ENCODE measurements at regions not wholly inside any gene's neighbourhood (a gene's known extent, or its start where the extent isn't known, plus 50 kb on each side); places are given as distances from the start of the nearest gene placed in this dataset.

- Histone ChIP-seq H3K27me3 (no peaks in the 10 kb centered on the region), H3K9me3 (no peaks in the 10 kb centered on the region), H3K27ac (no peak overlapping the region), H3K4me3 (no peak overlapping the region), H3K36me3 (no peaks in the 10 kb centered on the region), H3K4me1 (peaks cover 11% of the 10 kb centered on the region)
- 94% methylated on average over 1 of the region's 1 CpG for WGBS
- TF ChIP-seq POLR2AphosphoS5 (IDR thresholded peaks at IDR 0.05), result no peak
- no peak for TF ChIP-seq CTCF (IDR thresholded peaks at IDR 0.05)
- TF ChIP-seq EP300 (IDR thresholded peaks at IDR 0.05), result no peak
- TF ChIP-seq POLR2A (IDR thresholded peaks at IDR 0.05), result no peak
- DNase-seq (ENCODE audit: low spot score in 2 of 2), result no peak
These were observed 113.9 kb upstream of the STMND1 start for GRCh38 chr6:16987996-16988395.

- Histone ChIP-seq H3K27me3 (no peaks in the 10 kb centered on the region), H3K4me1 (peaks cover 11% of the 10 kb centered on the region), H3K4me3 (no peak overlapping the region), H3K9me3 (no peaks in the 10 kb centered on the region), H3K36me3 (no peaks in the 10 kb centered on the region), H3K27ac (no peak overlapping the region)
- 21% methylated on average over 10 of the region's 10 CpGs for WGBS
- DNase-seq (ENCODE audit: low spot score in 2 of 2), result no peak
- no peak for TF ChIP-seq CTCF (IDR thresholded peaks at IDR 0.05)
- no peak for TF ChIP-seq EP300 (IDR thresholded peaks at IDR 0.05)
- TF ChIP-seq POLR2AphosphoS5 (IDR thresholded peaks at IDR 0.05), result no peak
These were observed 116.2 kb upstream of the STMND1 start for GRCh38 chr6:16985513-16986284.

- Histone ChIP-seq H3K27ac (no peak overlapping the region), H3K4me3 (no peak overlapping the region), H3K9me3 (no peaks in the 10 kb centered on the region), H3K27me3 (peaks cover 4% of the 10 kb centered on the region), H3K36me3 (no peaks in the 10 kb centered on the region), H3K4me1 (peaks cover 11% of the 10 kb centered on the region)
- 25% methylated on average over 3 of the region's 3 CpGs for WGBS
- DNase-seq (ENCODE audit: low spot score in 2 of 2), result no peak
- TF ChIP-seq EP300 (IDR thresholded peaks at IDR 0.05), result no peak
- no peak for TF ChIP-seq CTCF (IDR thresholded peaks at IDR 0.05)
- TF ChIP-seq POLR2AphosphoS5 (IDR thresholded peaks at IDR 0.05), result no peak
- TF ChIP-seq POLR2A (IDR thresholded peaks at IDR 0.05), result no peak
These were observed 119.0 kb upstream of the STMND1 start for GRCh38 chr6:16982807-16983206.

GRCh38 chr6:16979677-16980370, 122.0 kb upstream of the STMND1 start:
- Histone ChIP-seq H3K36me3 (no peaks in the 10 kb centered on the region), H3K27ac (no peak overlapping the region), H3K4me1 (no peaks in the 10 kb centered on the region), H3K4me3 (no peak overlapping the region), H3K27me3 (peaks cover 4% of the 10 kb centered on the region), H3K9me3 (no peaks in the 10 kb centered on the region)
- 90% methylated on average over 7 of the region's 7 CpGs for WGBS
- TF ChIP-seq POLR2A (IDR thresholded peaks at IDR 0.05) (no peak), POLR2AphosphoS5 (IDR thresholded peaks at IDR 0.05) (no peak), EP300 (IDR thresholded peaks at IDR 0.05) (no peak), CTCF (IDR thresholded peaks at IDR 0.05) (no peak)
- DNase-seq (ENCODE audit: low spot score in 2 of 2), result no peak

GRCh38 chr6:16978686-16979085, 123.2 kb upstream of the STMND1 start:
- H3K4me1 ChIP-seq, result no peaks in the 10 kb centered on the region
- H3K9me3 ChIP-seq, result no peaks in the 10 kb centered on the region
- no peak for DNase-seq (ENCODE audit: low spot score in 2 of 2)
- H3K36me3 ChIP-seq, result no peaks in the 10 kb centered on the region
- TF ChIP-seq POLR2AphosphoS5 (IDR thresholded peaks at IDR 0.05) (no peak), EP300 (IDR thresholded peaks at IDR 0.05) (no peak), CTCF (IDR thresholded peaks at IDR 0.05) (no peak), POLR2A (IDR thresholded peaks at IDR 0.05) (no peak)
- H3K4me3 ChIP-seq, result no peak overlapping the region
- no peak overlapping the region for H3K27ac ChIP-seq
- peaks cover 7% of the 10 kb centered on the region for H3K27me3 ChIP-seq

Measured in suprapubic skin (tissue), 4 donors.